Activated T-helper 2 cell treated with anti-CD3 and anti-CD28 coated beads, Interferon-gamma antibody, Interleukin-2, Interleukin-4, amounts not matched to agents 10 μg/mL and 5 μg/mL and 100 μg/mL, durations not matched to agents 14 hours and 24 hours and 36 hours (primary cell): ENCODE measurements at regions not wholly inside any gene's neighbourhood (a gene's known extent, or its start where the extent isn't known, plus 50 kb on each side); places are given as distances from the start of the nearest gene placed in this dataset.

ENCODE experiments used
- DNase-seq: peaks from one replicate; pipeline ENCODE4 v3.0.0; 2021; ENCODE audit warnings: low spot score
- H3K27ac Mint-ChIP-seq: one replicate; pipeline ENCODE4 v1.8.0; 2021; ENCODE audit warnings: mixed read lengths
- H3K27me3 Mint-ChIP-seq: one replicate; pipeline ENCODE4 v1.8.0; 2021; ENCODE audit warnings: low read depth, mixed read lengths
- H3K36me3 Mint-ChIP-seq: one replicate; pipeline ENCODE4 v1.8.0; 2021; ENCODE audit warnings: low read depth, mixed read lengths
- H3K4me1 Mint-ChIP-seq: one replicate; pipeline ENCODE4 v1.8.0; 2021; ENCODE audit warnings: low read depth, mixed read lengths
- H3K4me3 Mint-ChIP-seq: one replicate; pipeline ENCODE4 v1.8.0; 2021; ENCODE audit warnings: low read depth, mild to moderate bottlenecking, moderate library complexity, mixed read lengths
- H3K9me3 Mint-ChIP-seq: one replicate; pipeline ENCODE4 v1.8.0; 2021; ENCODE audit warnings: mixed read lengths
- intact Hi-C: fragments of 100-400 bp; cut with micrococcal nuclease; formaldehyde crosslinking; loops from one replicate; pipeline ENCODE4 v1.15.1; 2023

DNA sequence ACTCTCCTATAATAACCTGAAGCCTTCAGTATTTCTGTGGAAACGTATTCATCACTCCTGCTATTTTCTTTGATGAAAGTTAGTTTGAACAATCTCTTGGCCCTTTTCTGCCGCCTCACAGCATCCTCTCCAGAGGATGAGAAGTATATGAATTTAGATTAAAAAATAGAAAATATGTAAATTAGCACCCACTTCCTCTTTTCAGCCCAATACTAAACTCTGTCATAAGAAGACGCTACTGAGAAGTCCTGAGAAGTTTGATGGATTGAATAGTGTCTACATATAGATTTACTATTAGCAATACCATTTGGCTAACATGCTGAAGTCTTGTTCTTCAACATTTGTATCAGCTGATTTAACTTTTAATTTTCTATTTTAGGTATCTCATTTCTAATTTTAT lies 526.4 kb upstream of the SPHKAP start:
- Mint-ChIP-seq H3K4me1 (no peaks in the 10 kb centered on the region), H3K36me3 (no peaks in the 10 kb centered on the region), H3K27ac (no peak overlapping the region), H3K27me3 (no peaks in the 10 kb centered on the region), H3K4me3 (no peak overlapping the region), H3K9me3 (peaks cover 4% of the 10 kb centered on the region)
- no peak for DNase-seq
- intact Hi-C loops, result no loop called here

DNA sequence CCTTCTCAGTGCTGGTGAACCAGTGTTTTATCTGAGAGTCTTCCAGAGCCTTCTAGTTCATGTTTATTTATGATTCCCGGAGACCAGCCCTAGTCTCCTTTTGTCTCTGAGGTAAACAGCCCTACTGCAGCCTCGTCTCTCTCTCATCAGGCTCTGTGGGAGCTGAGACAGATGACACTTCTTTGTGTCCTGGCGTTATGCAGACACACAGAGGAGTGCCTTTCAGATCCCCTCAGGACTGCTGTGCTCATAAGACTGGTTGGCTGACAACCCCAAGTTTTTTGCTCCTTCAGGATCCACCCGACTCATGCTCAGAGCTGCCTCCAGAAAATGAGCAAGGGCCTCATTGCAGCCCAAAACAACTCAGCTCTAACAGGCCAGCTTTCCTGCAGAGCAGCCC lies 523.8 kb upstream of the SPHKAP start:
- Mint-ChIP-seq H3K4me1 (no peaks in the 10 kb centered on the region), H3K27me3 (no peaks in the 10 kb centered on the region), H3K27ac (no peak overlapping the region), H3K9me3 (no peaks in the 10 kb centered on the region), H3K36me3 (no peaks in the 10 kb centered on the region), H3K4me3 (no peak overlapping the region)
- no peak for DNase-seq
- intact Hi-C loops, result no loop called here

DNA sequence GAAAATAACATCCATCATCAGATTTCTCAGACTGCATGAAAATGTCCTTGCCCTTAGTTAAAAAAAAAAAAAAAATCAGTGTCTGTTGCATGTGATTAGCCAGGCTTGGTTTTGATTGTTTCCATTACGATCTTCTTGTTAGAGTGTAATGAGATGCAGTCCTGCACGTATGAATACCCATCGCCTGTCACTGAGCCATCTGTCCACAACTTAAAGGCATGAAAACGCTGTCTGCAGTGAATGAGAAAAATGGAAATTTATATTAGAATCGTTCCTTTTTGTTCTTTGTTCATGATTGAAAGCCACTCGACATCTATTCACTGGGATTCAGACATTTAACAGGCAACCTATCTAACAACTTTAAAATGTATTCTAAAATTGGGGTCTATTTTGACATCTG lies 521.7 kb upstream of the SPHKAP start:
- no peaks in the 10 kb centered on the region for H3K9me3 Mint-ChIP-seq
- intact Hi-C loops, result no loop called here
- no peaks in the 10 kb centered on the region for H3K27me3 Mint-ChIP-seq
- no peak for DNase-seq
- no peaks in the 10 kb centered on the region for H3K4me1 Mint-ChIP-seq
- no peaks in the 10 kb centered on the region for H3K36me3 Mint-ChIP-seq
- H3K4me3 Mint-ChIP-seq, result no peak overlapping the region
- no peak overlapping the region for H3K27ac Mint-ChIP-seq

DNA sequence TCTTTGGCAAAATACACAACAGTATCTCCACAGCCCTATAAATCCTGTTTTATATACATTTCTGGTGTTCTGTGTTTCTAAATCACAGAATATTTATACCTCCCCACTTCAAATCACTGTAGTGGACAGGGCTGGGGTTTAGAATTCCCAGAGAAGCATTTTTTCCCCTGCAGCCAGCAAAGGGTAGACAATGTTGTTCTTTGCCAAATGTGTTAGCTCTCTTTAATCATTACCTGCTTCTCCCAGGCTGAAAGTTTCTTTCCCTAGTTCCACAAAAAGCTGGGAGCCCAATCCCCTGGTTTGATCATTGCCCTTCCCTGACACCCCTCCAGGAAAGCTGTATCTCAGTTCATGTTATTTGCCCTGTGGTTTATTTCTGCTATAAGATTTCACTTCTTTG lies 520.0 kb upstream of the SPHKAP start:
- H3K4me1 Mint-ChIP-seq, result no peaks in the 10 kb centered on the region
- H3K36me3 Mint-ChIP-seq, result no peaks in the 10 kb centered on the region
- DNase-seq, result no peak
- no peak overlapping the region for H3K27ac Mint-ChIP-seq
- H3K27me3 Mint-ChIP-seq, result no peaks in the 10 kb centered on the region
- intact Hi-C loops, result no loop called here
- no peak overlapping the region for H3K4me3 Mint-ChIP-seq
- no peaks in the 10 kb centered on the region for H3K9me3 Mint-ChIP-seq

DNA sequence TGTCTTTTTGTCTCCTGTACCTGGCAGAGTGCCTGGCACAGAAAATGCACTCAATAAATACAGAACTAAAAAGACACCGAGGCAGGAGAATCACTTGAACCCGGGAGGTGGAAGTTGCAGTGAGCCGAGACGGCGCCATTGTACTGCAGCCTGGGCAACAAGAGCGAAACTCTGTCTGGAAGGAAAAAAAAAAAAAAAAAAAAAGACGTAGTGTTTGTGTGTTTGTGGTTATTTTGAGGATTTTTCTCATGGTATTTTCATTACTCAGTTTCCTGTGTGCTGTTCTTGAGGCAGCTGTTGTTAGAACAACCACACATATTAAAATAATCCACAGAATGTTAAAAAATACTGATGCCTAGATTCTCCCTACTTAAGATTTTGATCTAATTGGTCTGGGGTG lies 519.2 kb upstream of the SPHKAP start:
- DNase-seq, result no peak
- H3K27me3 Mint-ChIP-seq, result no peaks in the 10 kb centered on the region
- H3K9me3 Mint-ChIP-seq, result peaks cover 5% of the 10 kb centered on the region
- H3K27ac Mint-ChIP-seq, result no peak overlapping the region
- intact Hi-C loops, result no loop called here
- H3K4me1 Mint-ChIP-seq, result no peaks in the 10 kb centered on the region
- H3K36me3 Mint-ChIP-seq, result no peaks in the 10 kb centered on the region
- no peak overlapping the region for H3K4me3 Mint-ChIP-seq

DNA sequence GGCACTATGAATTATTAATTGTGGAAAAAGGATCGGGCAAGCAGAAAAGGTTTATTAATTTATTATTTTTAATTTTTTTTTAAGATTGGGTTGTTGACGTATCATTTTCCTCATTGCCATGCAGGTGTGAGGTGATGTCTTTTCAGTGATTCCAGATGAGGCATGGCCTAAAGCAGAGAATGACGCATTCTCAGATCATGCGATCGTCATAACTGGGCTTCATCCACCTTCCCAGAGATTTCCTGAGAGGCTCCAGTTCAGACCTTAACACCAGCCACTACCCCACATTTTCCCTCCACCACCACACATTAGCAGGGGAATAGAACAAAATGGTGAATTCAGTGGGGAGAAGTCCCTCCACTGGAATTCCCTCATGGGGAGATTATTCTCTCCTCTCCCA lies 518.4 kb upstream of the SPHKAP start:
- intact Hi-C loops, result no loop called here
- no peaks in the 10 kb centered on the region for H3K4me1 Mint-ChIP-seq
- no peaks in the 10 kb centered on the region for H3K27me3 Mint-ChIP-seq
- H3K4me3 Mint-ChIP-seq, result no peak overlapping the region
- no peak overlapping the region for H3K27ac Mint-ChIP-seq
- no peak for DNase-seq
- no peaks in the 10 kb centered on the region for H3K36me3 Mint-ChIP-seq
- H3K9me3 Mint-ChIP-seq, result peaks cover 5% of the 10 kb centered on the region

DNA sequence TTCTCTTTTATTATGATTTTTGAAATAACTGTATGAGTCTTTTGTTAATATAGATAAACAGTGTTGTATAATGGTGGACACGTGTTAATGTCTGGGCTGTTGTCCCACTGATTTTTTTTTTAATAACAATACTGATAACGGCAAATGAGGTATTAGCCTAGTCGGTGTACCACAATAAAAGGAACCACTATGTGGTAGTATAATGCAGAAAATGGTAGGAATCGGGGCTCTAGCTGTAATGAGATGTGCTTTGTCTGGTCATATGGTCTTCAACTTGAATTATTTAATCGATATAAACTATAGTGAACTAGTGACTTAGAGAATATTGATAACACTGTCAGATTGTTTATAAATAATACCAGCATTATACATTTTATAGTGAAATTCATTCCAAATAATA lies 517.9 kb upstream of the SPHKAP start:
- DNase-seq, result no peak
- no peaks in the 10 kb centered on the region for H3K36me3 Mint-ChIP-seq
- no peaks in the 10 kb centered on the region for H3K4me1 Mint-ChIP-seq
- H3K9me3 Mint-ChIP-seq, result peaks cover 5% of the 10 kb centered on the region
- H3K4me3 Mint-ChIP-seq, result no peak overlapping the region
- no peaks in the 10 kb centered on the region for H3K27me3 Mint-ChIP-seq
- H3K27ac Mint-ChIP-seq, result no peak overlapping the region
- intact Hi-C loops, result no loop called here

DNA sequence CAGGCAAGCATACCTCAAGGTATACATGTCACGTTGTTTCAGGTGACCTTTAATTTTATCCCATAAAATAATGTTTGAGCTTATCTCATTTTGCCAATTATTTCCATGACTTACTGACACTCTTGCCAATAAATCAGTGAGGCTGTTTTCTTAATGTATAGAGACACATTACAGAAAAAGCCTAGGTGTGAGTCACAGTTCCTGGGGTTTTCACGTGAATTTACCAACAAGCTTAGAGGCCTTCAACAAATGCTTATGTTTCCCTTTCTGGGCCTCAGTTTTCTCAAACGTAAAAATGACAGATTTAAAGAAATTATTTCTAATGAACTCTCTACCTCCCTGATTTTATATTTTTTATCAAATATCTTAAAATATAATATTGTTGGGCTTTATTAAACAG lies 517.5 kb upstream of the SPHKAP start:
- no peaks in the 10 kb centered on the region for H3K27me3 Mint-ChIP-seq
- no peaks in the 10 kb centered on the region for H3K36me3 Mint-ChIP-seq
- H3K27ac Mint-ChIP-seq, result no peak overlapping the region
- peaks cover 5% of the 10 kb centered on the region for H3K9me3 Mint-ChIP-seq
- DNase-seq, result no peak
- H3K4me3 Mint-ChIP-seq, result no peak overlapping the region
- H3K4me1 Mint-ChIP-seq, result no peaks in the 10 kb centered on the region
- intact Hi-C loops, result no loop called here

DNA sequence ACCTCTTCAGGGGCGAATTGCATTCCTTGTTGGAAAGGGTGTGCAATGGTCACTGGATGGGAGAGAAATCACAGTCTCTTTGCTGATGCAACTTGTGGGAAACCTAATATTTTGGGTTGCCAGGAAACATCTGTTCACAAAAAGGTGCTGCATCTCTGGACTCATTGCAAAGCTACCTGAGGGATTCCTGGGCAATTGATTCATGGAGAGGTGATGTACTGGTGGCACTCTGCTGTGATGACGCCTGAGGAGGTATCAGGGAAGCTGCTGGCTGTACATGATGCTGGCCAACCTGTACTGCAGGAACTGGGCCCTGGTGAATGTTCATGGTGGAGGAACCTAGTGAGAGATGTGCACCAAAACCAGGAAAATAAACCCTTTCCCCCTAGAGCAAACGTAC lies 516.0 kb upstream of the SPHKAP start:
- no peak for DNase-seq
- Mint-ChIP-seq H3K4me3 (no peak overlapping the region), H3K36me3 (no peaks in the 10 kb centered on the region), H3K27ac (no peak overlapping the region), H3K4me1 (no peaks in the 10 kb centered on the region), H3K9me3 (peaks cover 5% of the 10 kb centered on the region), H3K27me3 (no peaks in the 10 kb centered on the region)
- intact Hi-C loops, result no loop called here

DNA sequence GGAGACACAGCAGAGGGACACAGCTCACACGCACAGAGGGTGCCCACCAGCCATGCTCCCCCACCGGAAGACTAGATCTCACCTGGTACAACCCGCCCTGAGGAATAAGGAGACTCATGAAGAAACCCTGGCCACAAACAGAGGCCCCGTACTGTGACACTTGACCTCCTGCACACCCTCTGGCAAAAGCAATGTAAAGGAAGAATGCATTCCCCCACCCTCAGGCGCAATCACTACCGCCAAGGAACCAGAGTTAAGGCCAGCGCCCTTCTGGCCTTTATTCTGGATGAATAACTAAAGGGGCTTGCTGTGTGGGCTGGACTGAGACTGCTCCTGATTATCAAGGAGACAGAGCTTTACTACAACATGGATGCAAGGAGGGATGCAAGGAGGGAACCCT lies 509.2 kb upstream of the SPHKAP start:
- Mint-ChIP-seq H3K36me3 (no peaks in the 10 kb centered on the region), H3K4me1 (no peaks in the 10 kb centered on the region), H3K27me3 (no peaks in the 10 kb centered on the region), H3K4me3 (no peak overlapping the region), H3K9me3 (peaks cover 6% of the 10 kb centered on the region), H3K27ac (no peak overlapping the region)
- intact Hi-C loops, result no loop called here
- no peak for DNase-seq

DNA sequence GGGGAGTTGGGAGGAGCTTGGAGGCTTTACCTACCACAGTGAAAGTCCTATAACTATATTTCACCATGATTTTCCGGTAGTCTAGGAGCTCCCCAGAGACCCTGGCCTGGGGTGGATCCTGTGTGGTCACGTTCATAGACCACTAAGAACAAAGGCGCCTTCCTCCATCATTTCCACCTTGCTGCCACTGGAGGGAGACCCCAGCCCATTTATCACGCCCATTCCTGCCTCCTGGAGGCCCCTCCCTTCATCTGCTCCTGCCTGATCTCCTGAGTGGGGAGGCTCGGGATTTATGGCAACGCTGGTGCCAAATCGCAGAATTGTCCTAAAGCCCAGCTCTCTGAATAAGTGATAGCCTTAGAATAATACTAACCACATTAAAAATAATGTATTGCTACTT lies 507.6 kb upstream of the SPHKAP start:
- DNase-seq, result no peak
- Mint-ChIP-seq H3K27me3 (no peaks in the 10 kb centered on the region), H3K27ac (no peak overlapping the region), H3K4me3 (no peak overlapping the region), H3K4me1 (no peaks in the 10 kb centered on the region), H3K36me3 (no peaks in the 10 kb centered on the region), H3K9me3 (peaks cover 6% of the 10 kb centered on the region)
- intact Hi-C loops, result no loop called here

DNA sequence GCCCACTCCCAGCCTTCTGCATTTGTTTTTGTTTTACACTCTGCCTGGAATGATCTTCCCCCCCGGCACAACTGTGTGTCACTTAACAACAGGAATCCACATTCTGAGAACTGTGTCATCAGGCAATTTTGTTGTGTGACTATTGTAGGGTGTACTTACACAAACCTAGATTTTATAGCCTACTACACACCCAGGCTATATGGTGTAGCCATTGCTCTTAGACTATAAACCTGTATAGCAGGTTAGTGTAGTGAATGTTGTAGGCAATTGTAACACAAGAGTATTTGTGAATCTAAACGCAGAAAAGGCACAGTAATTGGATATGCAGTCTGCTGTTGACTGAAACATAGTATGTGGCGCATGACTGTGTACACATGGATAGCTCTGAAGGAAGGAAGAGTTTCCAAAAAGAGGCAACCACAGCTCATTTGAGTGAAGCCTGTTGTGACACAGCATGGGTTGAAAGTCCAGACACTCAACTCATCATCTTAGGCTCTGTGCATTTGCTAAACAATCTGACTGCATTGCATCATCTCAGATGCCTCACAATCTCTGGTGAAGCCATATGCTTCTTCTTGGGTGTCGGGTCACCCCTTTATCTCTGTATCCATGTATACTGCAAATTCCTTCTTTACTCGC lies 506.6 kb upstream of the SPHKAP start:
- no peak overlapping the region for H3K4me3 Mint-ChIP-seq
- peaks cover 9% of the 10 kb centered on the region for H3K9me3 Mint-ChIP-seq
- H3K27me3 Mint-ChIP-seq, result no peaks in the 10 kb centered on the region
- no peak for DNase-seq
- no peaks in the 10 kb centered on the region for H3K4me1 Mint-ChIP-seq
- no peak overlapping the region for H3K27ac Mint-ChIP-seq
- intact Hi-C loops, result no loop called here
- no peaks in the 10 kb centered on the region for H3K36me3 Mint-ChIP-seq

DNA sequence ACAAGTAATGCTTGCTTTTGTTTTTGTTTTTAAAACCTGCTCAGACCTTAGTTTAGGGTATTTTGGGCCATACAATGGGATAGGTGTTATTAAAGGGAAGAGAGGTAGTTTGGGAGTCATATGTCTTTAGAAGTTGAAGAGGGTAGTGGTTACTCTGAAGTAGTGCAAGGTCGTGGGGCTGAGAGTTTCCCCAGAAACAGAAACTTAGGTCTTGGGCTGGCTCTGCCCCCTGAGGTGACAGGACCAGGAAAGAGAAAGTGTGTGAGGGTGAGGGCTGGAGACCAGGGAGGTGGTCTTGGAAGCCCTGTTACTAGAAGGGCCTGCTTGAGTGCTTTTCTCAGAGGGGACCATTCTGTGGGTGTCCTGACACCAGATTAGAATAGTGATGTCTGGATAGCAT lies 500.5 kb upstream of the SPHKAP start:
- H3K4me1 Mint-ChIP-seq, result no peaks in the 10 kb centered on the region
- no peaks in the 10 kb centered on the region for H3K36me3 Mint-ChIP-seq
- intact Hi-C loops, result no loop called here
- H3K27ac Mint-ChIP-seq, result no peak overlapping the region
- no peaks in the 10 kb centered on the region for H3K27me3 Mint-ChIP-seq
- H3K4me3 Mint-ChIP-seq, result no peak overlapping the region
- DNase-seq, result no peak
- peaks cover 8% of the 10 kb centered on the region for H3K9me3 Mint-ChIP-seq

DNA sequence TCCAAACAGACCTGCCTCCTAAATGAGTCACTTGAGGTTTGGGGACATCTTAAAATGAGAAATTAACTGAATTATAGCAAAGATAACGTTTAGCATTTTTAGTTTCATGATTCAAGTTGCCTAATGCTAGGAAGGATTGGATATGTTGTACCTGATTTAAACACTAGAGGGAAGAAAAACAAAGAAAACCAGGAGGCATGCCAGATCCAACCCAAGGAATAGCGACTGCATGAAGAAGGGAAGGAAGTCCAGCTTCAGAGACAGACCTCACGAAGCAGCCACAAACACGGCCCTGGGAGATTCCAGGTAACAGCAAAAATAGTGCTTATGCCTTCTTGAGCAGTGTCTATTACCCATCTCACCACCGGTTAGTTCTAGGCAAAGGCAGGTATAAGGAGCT lies 499.9 kb upstream of the SPHKAP start:
- peaks cover 8% of the 10 kb centered on the region for H3K9me3 Mint-ChIP-seq
- H3K4me1 Mint-ChIP-seq, result no peaks in the 10 kb centered on the region
- no peak for DNase-seq
- no peaks in the 10 kb centered on the region for H3K27me3 Mint-ChIP-seq
- H3K36me3 Mint-ChIP-seq, result no peaks in the 10 kb centered on the region
- H3K4me3 Mint-ChIP-seq, result no peak overlapping the region
- no peak overlapping the region for H3K27ac Mint-ChIP-seq
- intact Hi-C loops, result no loop called here
